ENCODE measurements at regions not wholly inside any gene's neighbourhood (a gene's known extent, or its start where the extent isn't known, plus 50 kb on each side); places are given as distances from the start of the nearest gene placed in this dataset.
"Not testable (repeated sequence)": the region's sequence is repeated elsewhere in the genome, so short reads cannot be mapped to it uniquely, and the experiment has no call there.

DNA sequence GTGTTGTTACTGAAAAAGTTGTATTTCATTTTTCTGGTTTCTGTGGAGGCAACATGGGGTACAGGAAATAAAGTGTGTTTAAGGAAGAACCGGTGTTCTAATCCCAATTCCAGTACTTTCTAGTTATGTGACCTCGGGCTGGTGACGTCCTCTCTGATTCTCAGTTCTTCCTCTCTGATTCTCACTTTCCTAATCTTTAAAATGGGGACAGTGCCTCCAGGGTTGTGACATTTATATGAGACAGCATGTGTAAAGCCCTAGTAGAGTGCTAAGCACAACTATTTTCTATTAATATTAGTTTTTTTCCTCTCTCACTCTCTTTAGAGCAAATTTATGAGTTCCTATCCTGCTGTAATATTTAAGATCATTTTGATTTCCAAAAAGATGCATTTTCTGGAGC is 50.9 kb upstream of the PTPDC1 start:
- DNase-seq, result no peak

DNA sequence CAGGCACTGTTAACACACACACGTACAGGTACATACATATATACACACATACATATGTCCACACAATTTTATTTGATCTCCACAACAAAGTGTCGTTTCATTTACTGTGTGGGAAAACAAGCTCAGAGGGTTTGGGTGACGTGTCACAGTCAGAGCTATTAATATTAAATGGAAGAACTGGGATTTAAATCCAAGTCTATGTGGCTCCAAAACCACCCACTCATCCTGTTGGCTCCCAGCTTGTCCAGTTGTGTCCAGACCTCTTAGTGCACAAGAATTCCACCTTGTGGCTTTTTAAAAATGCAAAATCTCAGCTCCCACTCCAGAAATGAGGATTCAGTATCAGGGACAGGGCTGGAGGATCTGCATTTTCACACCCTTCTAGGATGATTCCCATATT is 52.3 kb upstream of the PTPDC1 start:
- no peak for DNase-seq

DNA sequence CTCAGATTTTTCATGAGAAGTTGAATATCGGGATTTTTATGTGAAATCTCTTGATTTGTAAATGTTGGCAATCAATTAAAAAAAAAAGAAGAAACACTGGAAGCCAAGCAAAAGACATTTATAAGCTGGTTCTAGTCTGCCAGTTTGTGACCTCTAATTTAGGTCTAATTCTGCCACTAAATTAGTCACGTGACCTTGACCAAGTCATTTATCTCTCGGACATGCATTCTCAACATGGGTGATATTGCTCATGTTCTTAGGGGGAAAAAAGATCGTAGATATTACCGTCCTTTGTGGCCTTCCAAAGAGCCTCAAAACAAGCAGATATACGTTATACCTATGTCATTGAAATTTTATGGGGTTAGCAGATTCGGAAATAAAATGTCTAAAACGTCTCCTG is 52.9 kb upstream of the PTPDC1 start:
- DNase-seq, result no peak

DNA sequence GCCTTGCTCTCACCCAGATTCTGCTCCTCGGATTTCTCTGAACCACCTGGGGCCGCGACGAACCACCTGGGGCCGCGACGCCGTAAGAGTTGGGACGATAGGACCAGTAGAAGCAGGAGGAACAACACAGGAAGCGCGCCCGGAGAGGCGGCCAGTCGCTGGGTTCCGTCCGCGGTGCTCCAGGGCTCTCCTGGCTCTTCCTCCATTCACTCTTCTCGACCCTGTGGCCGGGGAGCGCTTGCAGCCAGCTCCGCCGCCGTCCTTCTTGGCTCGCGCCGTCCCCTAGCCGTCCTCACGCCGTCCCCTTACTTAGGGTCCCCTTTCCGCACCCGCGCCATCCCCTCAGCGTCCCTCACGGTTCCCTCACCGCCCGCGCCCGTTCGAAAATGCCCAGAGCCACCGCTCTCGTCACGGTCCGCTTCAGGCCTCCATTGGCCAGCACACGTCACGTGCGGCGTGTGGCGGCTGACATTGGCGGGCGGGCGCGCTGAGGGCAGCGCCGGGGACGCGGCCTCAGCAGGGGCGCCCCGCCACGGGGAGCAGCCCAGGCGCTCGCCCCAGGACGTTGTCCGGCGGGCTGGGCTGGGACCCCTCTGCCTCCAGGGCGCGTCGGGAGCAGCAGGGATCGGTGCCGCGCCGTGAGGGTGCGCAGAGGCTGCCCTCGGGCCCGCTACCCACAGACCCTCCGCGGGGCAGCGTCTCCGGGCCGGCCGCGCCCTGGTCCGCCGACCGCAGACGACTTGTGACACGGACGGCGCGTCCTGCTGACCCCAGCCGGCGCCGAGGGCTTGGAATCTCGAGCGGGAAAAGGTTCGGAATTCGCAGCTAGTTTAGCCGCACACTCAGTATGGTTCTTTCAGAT is 53.7 kb upstream of the PTPDC1 start:
- DNase-seq, result peak; percentile 75 to 81

DNA sequence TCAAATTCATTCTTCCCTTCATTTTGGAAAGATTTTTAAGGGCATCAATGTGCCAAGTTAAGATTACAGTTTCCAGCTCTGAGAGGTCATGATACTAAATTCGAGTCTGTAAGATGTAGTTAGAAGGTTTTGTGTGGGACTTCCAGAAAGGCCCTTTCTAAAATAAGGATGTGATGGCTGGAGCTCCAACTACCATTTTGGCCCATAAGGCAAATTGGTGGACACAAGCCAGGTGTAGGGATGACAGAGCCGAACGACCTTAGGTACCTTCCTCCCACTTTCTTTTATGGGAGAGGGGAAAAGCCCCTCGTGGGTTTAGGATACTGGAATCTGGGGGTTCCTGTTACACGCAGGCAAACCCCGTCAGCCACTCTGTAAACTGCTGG is 54.3 kb upstream of the PTPDC1 start:
- no peak for DNase-seq

DNA sequence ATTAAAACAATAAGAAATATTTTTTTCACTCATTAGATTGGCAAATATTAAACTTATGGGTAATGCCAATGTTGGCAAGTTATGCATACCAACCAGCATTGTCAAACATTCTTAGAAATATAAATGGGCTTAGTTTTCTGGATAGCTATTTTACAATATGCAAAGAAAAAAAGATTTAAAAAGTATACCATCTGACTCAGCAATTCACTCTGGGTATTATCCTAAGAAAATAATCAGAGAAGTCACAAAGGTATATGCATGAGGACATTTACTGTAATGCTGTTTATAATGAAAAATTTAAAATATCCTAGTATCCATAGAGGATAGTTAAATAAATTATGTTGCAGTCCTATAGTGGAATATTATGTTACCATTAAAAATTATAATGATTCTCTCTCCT is 57.4 kb upstream of the PTPDC1 start:
- DNase-seq, result no peak

DNA sequence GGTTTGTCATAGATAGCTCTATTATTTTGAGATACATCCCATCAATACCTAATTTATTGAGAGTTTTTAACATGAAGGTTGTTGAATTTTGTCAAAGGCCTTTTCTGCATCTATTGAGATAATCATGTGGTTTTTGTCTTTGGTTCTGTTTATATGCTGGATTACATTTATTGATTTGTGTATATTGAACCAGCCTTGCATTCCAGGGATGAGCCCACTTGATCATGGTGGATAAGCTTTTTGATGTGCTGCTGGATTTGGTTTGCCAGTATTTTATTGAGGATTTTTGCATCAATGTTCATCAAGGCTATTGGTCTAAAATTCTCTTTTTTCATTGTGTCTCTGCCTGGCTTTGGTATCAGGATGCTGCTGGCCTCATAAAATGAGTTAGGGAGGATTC is 61.8 kb upstream of the PTPDC1 start:
- not testable (repeated sequence) for DNase-seq

DNA sequence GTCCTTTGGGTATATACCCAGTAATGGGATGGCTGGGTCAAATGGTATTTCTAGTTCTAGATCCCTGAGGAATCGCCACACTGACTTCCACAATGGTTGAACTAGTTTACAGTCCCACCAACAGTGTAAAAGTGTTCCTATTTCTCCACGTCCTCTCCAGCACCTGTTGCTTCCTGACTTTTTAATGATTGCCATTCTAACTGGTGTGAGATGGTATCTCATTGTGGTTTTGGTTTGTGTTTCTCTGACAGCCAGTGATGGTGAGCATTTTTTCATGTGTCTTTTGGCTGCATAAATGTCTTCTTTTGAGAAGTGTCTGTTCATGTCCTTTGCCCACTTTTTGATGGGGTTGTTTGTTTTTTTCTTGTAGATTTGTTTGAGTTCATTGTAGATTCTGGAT is 63.4 kb upstream of the PTPDC1 start:
- not testable (repeated sequence) for DNase-seq

DNA sequence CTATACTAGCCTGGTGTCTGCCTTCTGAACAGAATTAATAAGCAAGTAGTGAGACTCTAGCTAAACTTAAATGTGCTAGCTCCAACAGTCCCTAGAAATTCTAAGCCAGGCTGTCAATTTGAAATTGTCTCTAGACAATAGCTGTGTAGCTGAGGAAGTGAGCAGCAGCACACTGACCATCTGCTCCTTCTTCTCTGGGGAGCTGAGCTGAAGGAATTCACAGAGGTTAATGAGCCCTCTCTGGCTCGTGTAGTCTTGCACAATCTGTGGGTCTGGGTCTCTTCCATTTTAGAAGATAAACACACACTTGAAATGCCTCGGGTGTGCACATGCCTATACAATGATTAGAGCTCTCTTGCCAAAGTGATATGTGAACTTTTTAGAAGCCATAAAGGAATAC is 63.5 kb upstream of the BARX1 start:
- DNase-seq, result no peak

DNA sequence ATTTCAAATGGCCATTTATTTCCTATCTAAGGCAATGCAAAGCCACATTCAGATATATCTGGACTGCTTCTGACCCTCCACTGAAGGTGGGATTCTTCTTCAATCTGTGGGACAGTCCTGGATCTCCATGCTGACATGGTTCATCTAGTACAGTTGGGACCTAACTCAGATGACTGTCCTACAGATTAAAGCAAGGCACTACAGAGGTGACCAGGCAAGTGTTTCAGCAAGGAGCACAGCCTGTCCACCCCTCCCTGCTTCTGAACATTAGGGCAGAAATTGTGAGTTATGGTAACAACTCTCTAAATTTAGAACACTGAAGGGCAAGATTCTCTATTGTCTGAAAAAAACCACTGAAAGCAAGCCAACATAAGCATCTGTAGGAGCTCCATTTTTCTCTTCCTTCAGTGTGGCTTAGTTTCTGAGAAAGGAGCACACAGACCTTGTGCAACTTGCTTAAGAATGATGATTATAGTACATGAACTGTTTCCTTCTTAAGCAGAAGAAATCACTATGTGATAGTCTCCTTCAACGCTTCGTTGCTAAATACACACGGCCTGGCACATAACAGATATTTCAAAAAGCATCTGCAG is 62.9 kb upstream of the BARX1 start:
- no peak for DNase-seq

DNA sequence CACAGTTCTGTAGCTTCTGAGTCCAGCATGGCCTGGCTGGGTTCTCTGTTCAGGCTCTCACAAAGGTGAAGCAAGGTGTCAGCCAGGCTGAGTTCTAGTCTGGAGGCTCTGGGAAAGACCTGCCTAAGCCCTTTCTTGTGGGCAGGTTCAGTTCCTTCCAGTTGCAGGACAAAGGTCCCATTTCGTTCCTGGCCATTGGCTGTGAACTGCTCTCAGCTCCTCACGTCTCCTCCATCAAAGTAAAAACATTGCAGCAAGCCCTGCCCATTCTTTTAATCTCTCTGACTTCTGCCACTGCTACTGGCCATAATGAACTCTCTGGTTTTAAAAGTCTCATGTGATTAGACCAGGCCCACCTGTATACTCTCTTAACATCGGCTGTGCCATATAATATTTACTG is 61.6 kb upstream of the BARX1 start:
- no peak for DNase-seq

DNA sequence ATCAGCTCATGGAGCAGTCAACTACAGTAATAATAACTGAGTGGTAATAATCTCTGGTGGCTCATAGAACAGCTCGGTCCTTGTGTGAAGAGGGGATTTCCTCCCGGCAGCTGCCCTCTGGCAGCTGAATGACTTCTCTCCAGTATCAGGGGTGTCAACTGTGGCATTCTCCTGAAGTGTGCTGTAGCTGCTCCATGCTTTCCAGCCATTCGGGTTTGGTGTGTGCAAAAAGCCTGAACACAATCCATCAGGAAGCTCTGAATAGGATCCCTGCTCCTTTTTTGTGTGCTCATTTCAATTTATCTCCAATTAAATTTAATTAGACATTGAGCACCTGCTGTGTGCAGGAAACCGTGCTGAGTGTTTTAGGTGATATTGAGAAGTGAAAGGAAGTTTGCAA is 59.8 kb upstream of the BARX1 start:
- no peak for DNase-seq

DNA sequence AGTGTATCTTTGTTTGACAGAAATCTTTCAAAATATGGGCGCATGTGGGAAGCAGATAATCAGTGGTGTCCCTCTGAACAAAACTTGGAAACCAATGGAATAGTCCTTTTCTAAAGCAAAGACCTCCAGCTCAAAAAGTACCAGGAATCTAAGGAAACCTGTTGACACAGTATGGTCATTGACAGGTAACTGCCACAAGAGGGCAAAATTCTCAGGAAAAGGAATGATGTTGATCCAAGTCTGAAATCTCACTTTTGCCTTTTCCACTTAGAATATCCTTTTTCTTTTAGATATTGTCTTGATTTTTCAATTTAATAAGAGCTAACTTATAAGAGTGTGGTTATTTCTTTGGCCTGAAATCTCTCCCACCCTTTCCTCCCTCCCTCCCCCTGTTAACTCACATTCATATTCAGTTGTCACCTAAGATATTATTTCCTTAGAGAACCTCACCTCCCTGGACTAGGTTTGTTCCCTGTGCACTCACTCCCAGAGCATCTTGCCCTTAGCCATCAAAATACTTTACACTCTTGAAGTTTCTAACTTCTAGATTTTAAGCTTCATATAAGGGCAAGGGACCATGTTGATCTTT is 59.0 kb upstream of the BARX1 start:
- DNase-seq, result no peak

DNA sequence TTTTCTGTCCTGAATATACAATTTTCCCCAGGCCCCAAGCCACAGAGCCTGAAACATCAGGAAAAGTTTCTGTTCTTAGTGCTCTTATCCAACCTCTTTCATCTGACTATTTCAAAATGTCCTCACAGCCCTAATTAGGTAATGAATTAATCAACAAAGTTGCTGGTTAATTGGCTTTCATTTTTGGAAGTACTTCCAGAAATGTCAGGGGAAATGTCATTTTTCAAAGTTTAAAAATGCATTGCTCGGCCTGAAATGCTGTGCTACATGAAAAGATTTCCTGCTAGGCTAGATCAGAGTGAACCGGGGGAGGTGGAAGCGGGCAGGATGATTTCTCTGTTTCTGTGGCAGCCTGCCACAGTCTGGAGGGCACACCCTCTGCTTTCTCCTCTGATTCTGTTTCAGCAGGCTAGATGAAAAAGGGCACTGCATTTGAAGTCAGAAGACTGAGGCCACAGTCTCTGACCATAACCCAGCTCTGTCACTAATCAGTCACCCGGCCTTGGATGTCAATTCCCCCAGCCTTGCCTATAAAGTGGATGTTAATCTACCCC is 55.9 kb upstream of the BARX1 start:
- no peak for DNase-seq

DNA sequence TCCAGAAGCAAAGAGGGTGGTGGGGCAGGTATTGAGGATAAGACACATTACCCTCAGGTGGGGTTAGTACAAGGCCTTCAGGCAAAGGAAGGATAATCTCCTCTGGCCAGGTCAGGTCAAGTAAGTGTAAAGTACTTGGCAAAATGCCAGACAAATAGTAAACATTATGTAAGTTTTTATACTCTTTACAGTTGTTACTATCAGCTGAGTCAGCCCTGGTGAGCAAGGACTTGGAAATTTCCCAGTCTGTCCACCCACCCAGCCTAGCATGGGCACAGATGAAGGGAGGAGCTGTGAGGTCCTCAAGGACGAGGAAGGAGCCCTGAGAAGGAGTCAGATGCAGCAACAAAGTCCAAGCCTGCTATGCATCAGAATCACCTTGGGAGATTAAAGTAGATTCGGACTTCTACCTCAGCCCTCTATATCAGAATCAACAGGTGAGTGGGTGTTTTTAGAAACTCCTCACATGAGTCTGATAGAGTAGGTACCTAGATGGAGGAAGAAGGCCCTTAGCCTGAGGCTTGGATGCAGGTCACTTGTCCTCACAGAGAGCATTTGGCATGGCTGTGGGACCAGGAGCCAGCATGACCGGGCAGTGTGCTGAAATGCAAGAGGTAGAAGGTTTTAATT is 50.2 kb upstream of the BARX1 start:
- DNase-seq, result no peak
